AG04449 (cell line): ENCODE measurements at regions not wholly inside any gene's neighbourhood (a gene's known extent, or its start where the extent isn't known, plus 50 kb on each side); places are given as distances from the start of the nearest gene placed in this dataset.

ENCODE experiments used
- CTCF ChIA-PET: fragments of 350-600 bp; formaldehyde crosslinking; extraction: SDS; loops from one replicate; lab custom pipeline; 2021; ENCODE audit warnings: antibody characterized with exemption; lab: Yijun Ruan, JAX
- POLR2A ChIA-PET: fragments of 400-600, 350-600 bp; formaldehyde crosslinking; extraction: SDS; loops from one replicate; lab custom pipeline; 2020; ENCODE audit warnings: antibody characterized with exemption, inconsistent platforms; lab: Yijun Ruan, JAX
- DNase-seq: peaks from one replicate; pipeline ENCODE4 v3.0.0-alpha.2; 2010; ENCODE audit warnings: low read depth, low spot score
- H3K4me3 ChIP-seq: 2 replicates; pipeline ENCODE4 v1.5.1; 2011; ENCODE audit warnings: low read depth, mild to moderate bottlenecking, control low read depth, low read length
- TF ChIP-seq, protein P1 (sequence below): IDR thresholded peaks from one replicate; pipeline ENCODE4 v1.5.1; 2011; ENCODE audit warnings: mild to moderate bottlenecking, moderate library complexity, low read length, control low read depth, inconsistent platforms; ENCODE audit not compliant: insufficient read depth; ENCODE audit errors: missing control alignments

DNA sequence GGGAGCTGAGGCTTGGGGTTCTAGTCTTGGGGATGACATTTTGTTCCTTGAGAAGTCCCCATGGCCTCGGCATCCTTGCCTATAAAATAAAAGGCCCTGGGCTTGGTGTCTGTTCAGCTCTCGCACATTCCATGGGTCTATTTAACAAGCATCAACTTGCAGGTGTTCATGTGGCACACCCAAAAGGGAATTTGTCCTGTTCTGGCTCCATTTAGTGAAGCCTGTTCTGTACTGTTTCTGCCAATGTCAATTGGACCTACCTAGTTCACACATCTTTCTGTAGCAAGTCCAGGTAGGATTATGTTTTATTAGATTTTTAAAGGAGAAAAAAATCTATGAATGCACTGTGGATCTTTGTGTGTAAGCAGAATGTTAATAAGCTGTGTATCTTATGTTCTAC is 262.0 kb downstream of the HIVEP2 start:
- H3K4me3 ChIP-seq: no peak overlapping the region
- ChIA-PET CTCF (interaction anchor here (2.1 to 2.9 kb wide), 2 partner anchors 10 to 208 kb away, joined by 8 to 14 read pairs; no protein-coding TSS in a partner anchor), POLR2A (no interaction called here)
- TF ChIP-seq, protein P1, sequence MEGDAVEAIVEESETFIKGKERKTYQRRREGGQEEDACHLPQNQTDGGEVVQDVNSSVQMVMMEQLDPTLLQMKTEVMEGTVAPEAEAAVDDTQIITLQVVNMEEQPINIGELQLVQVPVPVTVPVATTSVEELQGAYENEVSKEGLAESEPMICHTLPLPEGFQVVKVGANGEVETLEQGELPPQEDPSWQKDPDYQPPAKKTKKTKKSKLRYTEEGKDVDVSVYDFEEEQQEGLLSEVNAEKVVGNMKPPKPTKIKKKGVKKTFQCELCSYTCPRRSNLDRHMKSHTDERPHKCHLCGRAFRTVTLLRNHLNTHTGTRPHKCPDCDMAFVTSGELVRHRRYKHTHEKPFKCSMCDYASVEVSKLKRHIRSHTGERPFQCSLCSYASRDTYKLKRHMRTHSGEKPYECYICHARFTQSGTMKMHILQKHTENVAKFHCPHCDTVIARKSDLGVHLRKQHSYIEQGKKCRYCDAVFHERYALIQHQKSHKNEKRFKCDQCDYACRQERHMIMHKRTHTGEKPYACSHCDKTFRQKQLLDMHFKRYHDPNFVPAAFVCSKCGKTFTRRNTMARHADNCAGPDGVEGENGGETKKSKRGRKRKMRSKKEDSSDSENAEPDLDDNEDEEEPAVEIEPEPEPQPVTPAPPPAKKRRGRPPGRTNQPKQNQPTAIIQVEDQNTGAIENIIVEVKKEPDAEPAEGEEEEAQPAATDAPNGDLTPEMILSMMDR: no peak
- no peak for DNase-seq

DNA sequence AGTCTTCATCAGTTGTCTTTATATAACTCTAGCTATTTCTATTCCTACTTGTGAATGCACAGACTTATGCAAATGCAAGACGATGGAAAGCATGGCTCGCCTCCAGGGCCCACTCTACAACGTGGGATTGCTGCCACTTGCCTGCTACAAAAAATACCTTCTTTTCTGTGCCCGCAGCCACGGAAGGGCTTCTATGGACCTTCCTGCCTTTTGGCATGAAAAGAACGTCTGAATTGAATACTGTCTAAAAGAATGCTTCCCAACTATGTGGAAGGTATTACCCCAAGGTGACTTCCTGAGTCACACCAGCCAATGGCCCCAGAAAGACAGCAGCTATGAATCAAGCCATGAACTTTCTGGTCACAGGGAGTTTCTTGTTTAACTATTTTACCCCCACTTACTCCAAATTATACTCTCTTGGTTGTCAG is 261.2 kb downstream of the HIVEP2 start:
- TF ChIP-seq, protein P1: no peak
- ChIA-PET CTCF (interaction anchor here (2.1 to 2.9 kb wide), 2 partner anchors 9 to 209 kb away, joined by 8 to 14 read pairs; no protein-coding TSS in a partner anchor), POLR2A (interaction anchor here (0.7 kb wide), 1 partner anchor 44 kb away, joined by 3 read pairs; no protein-coding TSS in a partner anchor)
- H3K4me3 ChIP-seq: no peak overlapping the region
- no peak for DNase-seq

DNA sequence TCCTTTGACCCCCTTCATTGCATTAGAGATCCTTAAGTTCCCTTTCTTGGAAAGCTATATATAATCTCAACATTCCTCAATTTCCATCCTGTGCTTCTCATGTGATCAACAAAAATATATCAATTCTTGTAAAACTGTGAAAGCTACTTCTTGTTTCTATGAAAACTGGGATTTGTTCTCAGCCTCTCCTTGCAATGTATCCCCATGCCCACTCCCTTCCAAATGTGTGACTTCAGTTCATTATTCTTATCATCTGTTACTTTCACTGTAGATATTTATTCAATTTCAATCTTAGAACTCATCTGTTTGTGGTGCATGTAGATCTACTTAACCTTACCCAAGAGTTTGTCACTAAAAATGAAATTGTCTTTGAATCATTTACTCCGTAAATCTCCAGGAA is 260.6 kb downstream of the HIVEP2 start:
- DNase-seq: no peak
- ChIA-PET POLR2A (interaction anchor here (0.7 kb wide), 1 partner anchor 44 kb away, joined by 3 read pairs; no protein-coding TSS in a partner anchor), CTCF (interaction anchor here (2.1 to 2.9 kb wide), 2 partner anchors 8 to 210 kb away, joined by 8 to 14 read pairs; no protein-coding TSS in a partner anchor)
- TF ChIP-seq, protein P1: no peak
- H3K4me3 ChIP-seq: no peak overlapping the region

DNA sequence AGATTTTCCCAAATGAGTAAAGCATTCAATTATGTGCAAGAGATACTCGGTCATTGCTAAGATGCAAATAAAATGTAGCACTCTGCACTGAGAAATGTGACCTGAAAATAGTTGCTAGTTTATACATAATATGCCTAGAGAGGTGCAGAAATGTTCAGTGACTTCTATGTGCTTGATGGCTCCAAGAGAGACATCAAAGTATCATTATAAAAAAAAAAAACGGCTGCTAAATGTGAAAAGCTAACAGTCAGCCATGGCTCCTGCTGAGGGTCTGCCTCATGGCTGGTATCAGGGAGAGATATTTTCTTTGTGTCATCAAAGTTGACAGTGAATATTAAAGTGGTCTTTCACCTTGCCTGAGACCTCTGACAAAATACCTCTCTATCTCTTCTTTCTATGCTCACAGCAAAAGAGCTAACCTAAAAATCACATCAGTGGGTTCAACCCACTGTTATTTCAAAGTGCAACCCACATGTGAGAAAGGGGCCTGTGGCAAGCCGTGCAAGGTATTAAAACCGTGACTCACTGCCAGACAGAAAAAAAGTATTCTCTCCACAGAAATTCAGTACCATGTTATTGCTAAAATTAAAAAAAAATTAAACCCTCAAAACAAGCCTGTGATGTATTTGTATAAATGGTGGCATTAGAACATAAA is 259.0 kb downstream of the HIVEP2 start:
- no peak overlapping the region for H3K4me3 ChIP-seq
- CTCF ChIA-PET: no interaction called here
- POLR2A ChIA-PET: no interaction called here
- TF ChIP-seq, protein P1: no peak
- DNase-seq: no peak

DNA sequence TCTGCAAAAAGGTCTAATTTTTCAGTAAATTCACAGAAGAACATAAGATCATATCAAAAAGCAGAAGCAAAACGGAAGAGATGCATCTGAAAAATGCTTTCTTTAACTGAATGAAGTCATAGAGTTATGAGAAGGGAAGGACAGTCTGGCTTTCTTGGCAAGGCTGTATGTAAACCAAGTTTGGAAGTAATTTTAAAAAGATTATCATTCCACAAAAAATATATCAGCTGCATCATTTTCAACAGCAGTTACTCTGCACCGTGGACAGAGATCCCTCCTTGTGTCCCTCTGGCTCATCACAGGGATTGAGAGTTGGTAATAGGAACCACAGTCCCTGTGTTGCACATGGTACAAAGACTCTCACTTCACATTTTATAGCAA is 258.5 kb downstream of the HIVEP2 start:
- no peak for DNase-seq
- ChIA-PET POLR2A (no interaction called here), CTCF (no interaction called here)
- TF ChIP-seq, protein P1: no peak
- H3K4me3 ChIP-seq: no peak overlapping the region

DNA sequence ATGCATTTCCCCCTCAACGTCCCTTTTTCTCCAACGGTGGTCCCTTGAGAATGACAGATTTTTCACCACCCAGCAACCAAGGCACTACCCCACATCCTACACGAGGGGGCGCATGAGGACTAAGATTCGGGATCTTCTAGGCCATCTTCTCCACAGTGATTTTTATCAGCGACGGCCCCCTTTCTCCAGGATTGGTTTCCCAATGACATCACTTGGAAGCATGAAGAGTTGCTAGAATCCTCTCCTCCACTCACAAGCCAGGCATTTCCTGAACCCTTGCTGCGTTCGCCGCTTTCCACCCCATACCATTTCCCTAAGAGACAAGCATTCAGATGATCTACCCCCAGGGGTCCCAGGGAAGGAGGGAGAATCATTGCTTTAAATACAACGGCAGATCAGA is 252.0 kb downstream of the HIVEP2 start:
- DNase-seq: peak; percentile 79
- TF ChIP-seq, protein P1: peak; percentile 87
- H3K4me3 ChIP-seq: peak overlapping the region; percentile 31
- ChIA-PET CTCF (interaction anchor here (0.6 to 3.2 kb wide), 62 partner anchors 10 to 1304 kb away, joined by 3 to 88 read pairs (median 4); no protein-coding TSS in a partner anchor), POLR2A (interaction anchor here (1.1 kb wide), 1 partner anchor 192 kb away, joined by 3 read pairs; no protein-coding TSS in a partner anchor)
